ENCODE measurements at regions not wholly inside any gene's neighbourhood (a gene's known extent, or its start where the extent isn't known, plus 50 kb on each side); places are given as distances from the start of the nearest gene placed in this dataset.

GRCh38 chr1:170337413-170337994, 191.7 kb downstream of the NTMT2 start:
- Histone ChIP-seq H3K4me3 (ENCODE audit: low read length in 3 of 3) (no peak overlapping the region), H3K4me1 (ENCODE audit: control insufficient read depth in 3 of 3, insufficient read depth in 3 of 3, low read length in 3 of 3) (no peaks in the 10 kb centered on the region), H3K27ac (ENCODE audit: low read depth, low read length) (no peak overlapping the region), H3K9ac (ENCODE audit: low read depth in 1 of 3, low read length in 3 of 3) (no peak overlapping the region), H3K27me3 (ENCODE audit: control insufficient read depth in 3 of 3, insufficient read depth in 3 of 3, low read length in 3 of 3) (no peaks in the 10 kb centered on the region), H3K36me3 (ENCODE audit: control insufficient read depth in 3 of 3, insufficient read depth in 3 of 3, low read length in 3 of 3) (no peaks in the 10 kb centered on the region), H3K9me3 (ENCODE audit: control insufficient read depth in 3 of 3, low read length in 3 of 3) (no peaks in the 10 kb centered on the region)

GRCh38 chr1:170339534-170339933, 192.4 kb upstream of the GORAB start:
- no peak overlapping the region for H3K4me3 ChIP-seq (ENCODE audit: low read length in 3 of 3)
- no peaks in the 10 kb centered on the region for H3K9me3 ChIP-seq (ENCODE audit: control insufficient read depth in 3 of 3, low read length in 3 of 3)
- no peak overlapping the region for H3K27ac ChIP-seq (ENCODE audit: low read depth, low read length)
- H3K27me3 ChIP-seq (ENCODE audit: control insufficient read depth in 3 of 3, insufficient read depth in 3 of 3, low read length in 3 of 3) = no peaks in the 10 kb centered on the region
- H3K36me3 ChIP-seq (ENCODE audit: control insufficient read depth in 3 of 3, insufficient read depth in 3 of 3, low read length in 3 of 3) = no peaks in the 10 kb centered on the region
- H3K4me1 ChIP-seq (ENCODE audit: control insufficient read depth in 3 of 3, insufficient read depth in 3 of 3, low read length in 3 of 3) = no peaks in the 10 kb centered on the region
- H3K9ac ChIP-seq (ENCODE audit: low read depth in 1 of 3, low read length in 3 of 3) = no peak overlapping the region

GRCh38 chr1:170340308-170340707, 191.7 kb upstream of the GORAB start:
- no peaks in the 10 kb centered on the region for H3K36me3 ChIP-seq (ENCODE audit: control insufficient read depth in 3 of 3, insufficient read depth in 3 of 3, low read length in 3 of 3)
- no peak overlapping the region for H3K27ac ChIP-seq (ENCODE audit: low read depth, low read length)
- no peaks in the 10 kb centered on the region for H3K9me3 ChIP-seq (ENCODE audit: control insufficient read depth in 3 of 3, low read length in 3 of 3)
- H3K4me3 ChIP-seq (ENCODE audit: low read length in 3 of 3) = no peak overlapping the region
- H3K27me3 ChIP-seq (ENCODE audit: control insufficient read depth in 3 of 3, insufficient read depth in 3 of 3, low read length in 3 of 3) = no peaks in the 10 kb centered on the region
- H3K4me1 ChIP-seq (ENCODE audit: control insufficient read depth in 3 of 3, insufficient read depth in 3 of 3, low read length in 3 of 3) = no peaks in the 10 kb centered on the region
- no peak overlapping the region for H3K9ac ChIP-seq (ENCODE audit: low read depth in 1 of 3, low read length in 3 of 3)

- Histone ChIP-seq H3K36me3 (ENCODE audit: control insufficient read depth in 3 of 3, insufficient read depth in 3 of 3, low read length in 3 of 3) (no peaks in the 10 kb centered on the region), H3K27me3 (ENCODE audit: control insufficient read depth in 3 of 3, insufficient read depth in 3 of 3, low read length in 3 of 3) (no peaks in the 10 kb centered on the region), H3K4me1 (ENCODE audit: control insufficient read depth in 3 of 3, insufficient read depth in 3 of 3, low read length in 3 of 3) (peaks cover 0 to 17% (median 2%) of the 10 kb centered on the region in 3 donors), H3K9me3 (ENCODE audit: control insufficient read depth in 3 of 3, low read length in 3 of 3) (no peaks in the 10 kb centered on the region), H3K27ac (ENCODE audit: low read depth, low read length) (no peak overlapping the region), H3K4me3 (ENCODE audit: low read length in 3 of 3) (no peak overlapping the region), H3K9ac (ENCODE audit: low read depth in 1 of 3, low read length in 3 of 3) (no peak overlapping the region)
Measured at GRCh38 chr1:170351366-170351946, 180.5 kb upstream of the GORAB start.

GRCh38 chr1:170354246-170354645, 177.7 kb upstream of the GORAB start:
- Histone ChIP-seq H3K4me3 (ENCODE audit: low read length in 3 of 3) (no peak overlapping the region), H3K27me3 (ENCODE audit: control insufficient read depth in 3 of 3, insufficient read depth in 3 of 3, low read length in 3 of 3) (no peaks in the 10 kb centered on the region), H3K4me1 (ENCODE audit: control insufficient read depth in 3 of 3, insufficient read depth in 3 of 3, low read length in 3 of 3) (peaks cover 0 to 17% (median 2%) of the 10 kb centered on the region in 3 donors), H3K36me3 (ENCODE audit: control insufficient read depth in 3 of 3, insufficient read depth in 3 of 3, low read length in 3 of 3) (no peaks in the 10 kb centered on the region), H3K9me3 (ENCODE audit: control insufficient read depth in 3 of 3, low read length in 3 of 3) (no peaks in the 10 kb centered on the region), H3K9ac (ENCODE audit: low read depth in 1 of 3, low read length in 3 of 3) (no peak overlapping the region), H3K27ac (ENCODE audit: low read depth, low read length) (no peak overlapping the region)

- no peak overlapping the region for H3K27ac ChIP-seq (ENCODE audit: low read depth, low read length)
- no peak overlapping the region for H3K9ac ChIP-seq (ENCODE audit: low read depth in 1 of 3, low read length in 3 of 3)
- no peak overlapping the region for H3K4me3 ChIP-seq (ENCODE audit: low read length in 3 of 3)
- no peaks in the 10 kb centered on the region for H3K9me3 ChIP-seq (ENCODE audit: control insufficient read depth in 3 of 3, low read length in 3 of 3)
- H3K36me3 ChIP-seq (ENCODE audit: control insufficient read depth in 3 of 3, insufficient read depth in 3 of 3, low read length in 3 of 3) = no peaks in the 10 kb centered on the region
- peaks cover 0 to 17% (median 2%) of the 10 kb centered on the region in 3 donors for H3K4me1 ChIP-seq (ENCODE audit: control insufficient read depth in 3 of 3, insufficient read depth in 3 of 3, low read length in 3 of 3)
- no peaks in the 10 kb centered on the region for H3K27me3 ChIP-seq (ENCODE audit: control insufficient read depth in 3 of 3, insufficient read depth in 3 of 3, low read length in 3 of 3)
Measured at GRCh38 chr1:170354690-170355089, 177.3 kb upstream of the GORAB start.

- Histone ChIP-seq H3K9ac (ENCODE audit: low read depth in 1 of 3, low read length in 3 of 3) (no peak overlapping the region), H3K36me3 (ENCODE audit: control insufficient read depth in 3 of 3, insufficient read depth in 3 of 3, low read length in 3 of 3) (no peaks in the 10 kb centered on the region), H3K27me3 (ENCODE audit: control insufficient read depth in 3 of 3, insufficient read depth in 3 of 3, low read length in 3 of 3) (no peaks in the 10 kb centered on the region), H3K4me3 (ENCODE audit: low read length in 3 of 3) (no peak overlapping the region), H3K4me1 (ENCODE audit: control insufficient read depth in 3 of 3, insufficient read depth in 3 of 3, low read length in 3 of 3) (peaks cover 0 to 17% (median 2%) of the 10 kb centered on the region in 3 donors), H3K9me3 (ENCODE audit: control insufficient read depth in 3 of 3, low read length in 3 of 3) (no peaks in the 10 kb centered on the region), H3K27ac (ENCODE audit: low read depth, low read length) (no peak overlapping the region)
Measured at GRCh38 chr1:170355267-170355801, 176.6 kb upstream of the GORAB start.

GRCh38 chr1:170356585-170356984, 175.4 kb upstream of the GORAB start:
- Histone ChIP-seq H3K9ac (ENCODE audit: low read depth in 1 of 3, low read length in 3 of 3) (no peak overlapping the region), H3K27ac (ENCODE audit: low read depth, low read length) (no peak overlapping the region), H3K9me3 (ENCODE audit: control insufficient read depth in 3 of 3, low read length in 3 of 3) (no peaks in the 10 kb centered on the region), H3K36me3 (ENCODE audit: control insufficient read depth in 3 of 3, insufficient read depth in 3 of 3, low read length in 3 of 3) (no peaks in the 10 kb centered on the region), H3K4me3 (ENCODE audit: low read length in 3 of 3) (no peak overlapping the region), H3K27me3 (ENCODE audit: control insufficient read depth in 3 of 3, insufficient read depth in 3 of 3, low read length in 3 of 3) (no peaks in the 10 kb centered on the region), H3K4me1 (ENCODE audit: control insufficient read depth in 3 of 3, insufficient read depth in 3 of 3, low read length in 3 of 3) (peaks cover 0 to 11% (median 1%) of the 10 kb centered on the region in 3 donors)

GRCh38 chr1:170357750-170358149, 174.2 kb upstream of the GORAB start:
- no peak overlapping the region for H3K27ac ChIP-seq (ENCODE audit: low read depth, low read length)
- H3K27me3 ChIP-seq (ENCODE audit: control insufficient read depth in 3 of 3, insufficient read depth in 3 of 3, low read length in 3 of 3) = no peaks in the 10 kb centered on the region
- H3K9ac ChIP-seq (ENCODE audit: low read depth in 1 of 3, low read length in 3 of 3) = no peak overlapping the region
- H3K9me3 ChIP-seq (ENCODE audit: control insufficient read depth in 3 of 3, low read length in 3 of 3) = no peaks in the 10 kb centered on the region
- no peak overlapping the region for H3K4me3 ChIP-seq (ENCODE audit: low read length in 3 of 3)
- peaks cover 0 to 10% (median 0%) of the 10 kb centered on the region in 3 donors for H3K4me1 ChIP-seq (ENCODE audit: control insufficient read depth in 3 of 3, insufficient read depth in 3 of 3, low read length in 3 of 3)
- no peaks in the 10 kb centered on the region for H3K36me3 ChIP-seq (ENCODE audit: control insufficient read depth in 3 of 3, insufficient read depth in 3 of 3, low read length in 3 of 3)

- no peaks in the 10 kb centered on the region for H3K36me3 ChIP-seq (ENCODE audit: control insufficient read depth in 3 of 3, insufficient read depth in 3 of 3, low read length in 3 of 3)
- no peaks in the 10 kb centered on the region for H3K9me3 ChIP-seq (ENCODE audit: control insufficient read depth in 3 of 3, low read length in 3 of 3)
- no peaks in the 10 kb centered on the region for H3K4me1 ChIP-seq (ENCODE audit: control insufficient read depth in 3 of 3, insufficient read depth in 3 of 3, low read length in 3 of 3)
- H3K27ac ChIP-seq (ENCODE audit: low read depth, low read length) = no peak overlapping the region
- no peak overlapping the region for H3K4me3 ChIP-seq (ENCODE audit: low read length in 3 of 3)
- no peaks in the 10 kb centered on the region for H3K27me3 ChIP-seq (ENCODE audit: control insufficient read depth in 3 of 3, insufficient read depth in 3 of 3, low read length in 3 of 3)
- no peak overlapping the region for H3K9ac ChIP-seq (ENCODE audit: low read depth in 1 of 3, low read length in 3 of 3)
Measured at GRCh38 chr1:170360601-170361000, 171.4 kb upstream of the GORAB start.

All from skeletal muscle tissue (tissue), 3 donors.